ENCODE measurements at regions not wholly inside any gene's neighbourhood (a gene's known extent, or its start where the extent isn't known, plus 50 kb on each side); places are given as distances from the start of the nearest gene placed in this dataset.
"Not testable (repeated sequence)": the region's sequence is repeated elsewhere in the genome, so short reads cannot be mapped to it uniquely, and the experiment has no call there.

- DNase-seq: no peak
Measured at GRCh38 chr10:131810036-131810804, 90.6 kb upstream of the PPP2R2D start.

GRCh38 chr10:131810805-131811629 is 89.8 kb upstream of the PPP2R2D start:
- DNase-seq: no peak

- DNase-seq: no peak
Measured at GRCh38 chr10:131811630-131812403, 89.0 kb upstream of the PPP2R2D start.

DNA sequence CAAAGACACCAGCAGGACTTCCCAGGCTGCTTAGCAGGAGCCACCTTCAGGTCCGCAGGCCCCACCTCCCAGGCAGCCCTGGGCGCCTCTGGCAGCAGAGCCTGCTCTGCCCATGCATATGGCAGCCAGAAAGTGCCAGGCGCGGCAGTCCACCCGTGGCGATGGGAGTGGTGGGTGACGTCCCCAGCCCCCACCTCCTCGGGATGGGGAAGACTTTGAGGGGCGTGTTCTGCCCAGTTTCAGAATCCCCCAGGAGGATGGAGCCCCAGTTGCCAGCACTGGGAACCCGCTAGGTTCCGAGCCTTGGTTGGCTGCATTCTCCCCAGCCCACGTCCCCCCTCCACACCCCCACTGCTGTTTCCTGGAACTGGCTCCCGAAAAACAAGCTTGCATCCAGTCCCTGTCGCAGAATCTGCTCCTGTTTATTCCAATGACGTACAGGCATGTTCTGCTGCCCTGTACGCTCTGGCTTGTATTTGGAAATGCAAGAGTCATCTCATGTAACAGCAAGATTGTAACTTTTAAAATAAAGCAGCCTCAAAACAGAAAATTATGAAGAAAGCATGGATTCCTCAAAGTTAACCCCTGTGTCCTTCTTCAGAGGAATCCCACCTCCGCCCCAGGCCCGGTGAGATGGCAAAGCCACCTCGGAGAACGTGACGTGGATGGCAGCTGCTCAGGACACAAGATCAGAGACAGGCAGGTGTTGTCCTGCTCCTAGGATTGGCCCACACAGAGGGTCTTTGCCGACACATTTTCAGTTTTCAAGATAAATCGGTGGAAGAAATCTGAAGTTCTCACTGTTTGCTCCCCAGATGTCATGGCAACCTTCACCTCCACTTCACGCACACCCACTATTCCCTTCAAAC is 87.8 kb upstream of the PPP2R2D start:
- no peak for DNase-seq

DNA sequence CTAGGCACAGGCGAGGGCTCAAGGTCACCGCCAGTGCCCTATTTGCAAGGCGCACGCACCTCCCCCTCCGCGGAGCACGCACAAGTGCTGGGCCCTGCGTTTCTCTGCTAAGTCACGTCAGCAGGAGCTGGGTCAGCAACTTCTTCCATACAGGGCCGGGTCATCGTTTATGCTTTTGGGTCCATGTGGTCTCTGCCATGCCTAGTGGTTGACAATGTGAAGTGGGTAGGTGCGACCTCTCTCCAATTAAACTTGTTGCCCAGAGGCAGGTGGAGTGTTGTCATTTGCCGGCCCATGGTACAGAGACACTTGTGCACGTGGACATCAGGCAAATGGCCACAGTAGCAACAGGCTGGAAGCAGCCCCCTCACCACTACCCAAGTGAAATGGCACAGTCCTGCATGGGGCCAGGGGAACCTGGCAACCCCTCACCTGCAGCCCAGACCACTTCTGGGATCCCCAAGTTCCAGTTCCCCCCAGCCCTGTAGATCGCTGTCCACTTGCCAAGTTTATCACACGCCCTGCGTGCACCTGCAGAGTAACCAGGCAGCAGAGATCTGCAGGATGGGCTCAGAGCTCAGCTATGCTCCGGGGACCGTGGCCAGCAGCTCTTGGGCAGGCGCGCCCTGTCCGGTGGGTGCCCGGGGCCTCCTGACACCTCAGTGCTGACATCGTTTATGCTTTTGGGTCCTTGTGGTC is 86.1 kb upstream of the PPP2R2D start:
- DNase-seq: no peak

DNA sequence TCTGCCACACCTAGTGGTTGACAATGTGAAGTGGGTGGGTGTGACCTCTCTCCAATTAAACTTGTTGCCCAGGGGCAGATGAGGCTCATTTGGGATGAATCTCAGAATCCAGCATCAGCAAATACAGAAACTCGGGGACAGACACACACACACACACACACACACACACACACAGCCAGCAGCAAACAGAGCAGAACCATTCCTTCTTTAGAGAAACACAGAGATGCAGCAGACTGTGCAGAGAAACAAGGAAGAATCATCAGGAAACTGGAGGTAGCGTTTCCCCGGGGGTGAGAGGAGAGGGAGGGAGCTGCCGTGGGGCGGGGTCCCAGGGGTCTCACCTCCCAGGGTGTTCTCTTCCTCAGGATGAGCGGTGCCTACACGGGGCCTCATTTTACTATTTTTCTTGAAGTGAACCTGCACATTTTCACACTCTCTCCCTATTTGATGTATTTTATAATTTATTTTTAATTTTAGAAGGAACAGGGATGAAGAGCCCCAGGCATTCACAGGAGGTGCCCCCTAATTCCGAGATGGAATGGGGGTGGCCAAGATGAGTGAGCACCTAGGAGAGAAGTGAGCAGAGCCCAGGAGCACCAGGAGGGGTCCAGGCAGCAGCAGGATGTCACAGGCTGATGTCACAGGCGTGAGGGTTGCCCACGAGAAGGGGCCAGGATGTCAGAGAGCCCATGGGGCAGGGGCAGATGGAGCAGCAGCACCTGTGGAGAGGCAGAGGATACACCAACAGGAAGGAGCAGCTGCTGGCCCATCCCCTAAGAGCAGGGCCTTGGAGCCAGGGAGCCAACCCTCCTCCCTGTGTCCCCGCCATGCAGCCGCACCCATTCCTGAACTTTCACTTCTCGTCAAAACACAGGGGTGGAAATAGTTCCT is 85.3 kb upstream of the PPP2R2D start:
- DNase-seq: no peak

DNA sequence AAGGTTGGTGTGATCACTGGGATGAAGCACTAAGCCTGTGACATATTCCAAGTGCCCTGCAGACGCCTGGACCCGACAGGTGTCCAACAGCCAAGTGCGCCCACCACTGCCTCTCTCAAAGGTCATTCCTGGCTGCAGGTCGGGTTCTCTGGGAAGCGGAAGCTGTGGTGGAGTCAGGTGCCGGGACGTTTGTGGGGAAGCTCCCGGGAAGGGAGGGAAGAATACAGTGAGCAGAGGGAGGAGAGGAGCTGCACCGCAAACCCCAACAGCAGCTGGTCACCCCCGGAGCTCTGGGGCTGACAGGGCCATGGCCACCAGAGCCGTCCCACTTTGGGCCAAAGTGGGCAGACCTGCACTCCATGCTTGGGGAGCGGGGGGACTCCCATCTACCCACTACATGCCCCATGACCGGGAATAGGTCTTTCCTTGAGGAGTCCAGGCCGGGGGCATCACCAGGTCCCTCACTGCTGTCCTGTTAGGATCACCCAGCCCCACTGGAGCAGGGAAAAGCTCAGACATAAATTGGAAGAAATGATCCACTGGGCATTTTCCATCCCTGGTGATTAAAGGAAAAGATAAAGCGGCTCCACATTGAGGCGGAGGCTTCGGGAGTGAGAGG is 84.5 kb upstream of the PPP2R2D start:
- no peak for DNase-seq

GRCh38 chr10:131816941-131817700 is 83.7 kb upstream of the PPP2R2D start:
- DNase-seq: no peak

GRCh38 chr10:131817866-131818509 is 82.8 kb upstream of the PPP2R2D start:
- no peak for DNase-seq

DNA sequence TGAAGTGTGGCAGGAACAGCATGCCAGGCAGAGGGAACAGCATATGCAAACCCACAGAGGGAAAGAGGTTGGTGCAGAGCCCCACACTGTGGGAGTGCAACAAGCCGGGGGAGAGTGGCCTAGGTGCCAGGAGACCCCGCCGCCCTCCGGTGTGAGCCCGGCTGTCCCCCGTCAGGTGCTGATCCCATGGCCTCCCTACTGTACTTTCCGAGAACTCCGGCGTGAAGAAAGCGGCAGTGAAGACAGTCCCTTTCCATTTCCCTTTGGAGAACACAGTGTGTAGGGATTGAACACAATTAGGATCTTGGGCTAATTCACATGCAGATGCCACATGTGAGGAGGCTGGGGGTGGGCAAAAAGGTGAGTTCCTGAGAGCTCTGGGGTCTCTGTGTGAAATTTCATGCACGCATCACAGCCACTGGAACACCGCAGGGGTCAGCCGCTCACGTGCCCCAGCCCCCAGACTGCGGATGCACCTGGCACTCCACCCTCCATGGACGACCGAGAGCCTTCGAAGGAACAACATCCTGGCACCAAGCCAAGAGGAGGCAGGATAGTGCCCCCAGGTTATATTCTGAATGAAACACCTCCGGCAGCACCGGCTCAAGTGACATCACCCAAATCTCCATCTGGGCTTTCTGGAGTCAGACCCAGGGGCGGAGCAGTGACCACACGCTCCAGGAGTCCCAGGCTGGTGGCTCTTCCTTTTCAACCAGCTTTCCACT is 82.1 kb upstream of the PPP2R2D start:
- DNase-seq: no peak

DNA sequence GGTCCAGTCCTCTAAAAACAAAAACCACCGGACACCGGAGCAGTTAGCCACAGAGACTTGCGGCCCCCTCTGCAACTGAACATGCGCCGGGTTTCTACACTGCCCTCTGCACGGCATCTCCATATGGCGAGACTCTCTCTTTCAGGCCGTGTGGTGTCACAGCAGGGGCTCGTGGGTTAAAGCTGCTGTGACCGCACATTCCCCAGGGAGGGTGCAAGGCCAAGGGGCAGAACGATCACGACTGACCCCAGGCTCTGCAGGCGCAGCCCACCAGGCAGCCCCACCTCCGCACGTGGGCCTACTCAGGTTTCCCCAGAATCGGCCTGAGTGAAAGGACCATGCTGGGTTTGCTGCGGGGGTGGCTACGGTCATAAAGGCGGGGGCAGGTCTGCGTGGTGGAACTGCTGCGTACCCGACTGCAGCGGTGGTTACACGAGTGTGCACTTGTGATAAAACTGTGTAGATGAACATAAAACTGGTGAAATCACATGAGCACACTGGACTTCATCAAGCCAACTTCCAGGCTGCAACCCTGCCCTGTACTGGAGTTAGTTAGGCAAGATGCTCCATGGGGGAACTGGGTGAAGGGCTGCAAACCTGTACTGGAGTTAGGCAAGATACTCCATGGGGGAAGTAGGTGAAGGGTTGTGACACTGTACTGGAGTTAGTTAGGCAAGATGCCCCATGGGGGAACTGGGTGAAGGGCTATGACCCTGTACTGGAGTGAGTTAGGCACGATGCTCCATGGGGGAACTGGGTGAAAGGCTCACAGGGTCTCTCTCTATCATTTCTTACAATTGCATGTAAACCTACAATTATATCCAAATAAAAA is 81.4 kb upstream of the PPP2R2D start:
- no peak for DNase-seq

- DNase-seq: no peak
Measured at GRCh38 chr10:131820626-131821025, 80.2 kb upstream of the PPP2R2D start.

- DNase-seq: no peak
Measured at GRCh38 chr10:131821378-131822012, 79.3 kb upstream of the PPP2R2D start.

DNA sequence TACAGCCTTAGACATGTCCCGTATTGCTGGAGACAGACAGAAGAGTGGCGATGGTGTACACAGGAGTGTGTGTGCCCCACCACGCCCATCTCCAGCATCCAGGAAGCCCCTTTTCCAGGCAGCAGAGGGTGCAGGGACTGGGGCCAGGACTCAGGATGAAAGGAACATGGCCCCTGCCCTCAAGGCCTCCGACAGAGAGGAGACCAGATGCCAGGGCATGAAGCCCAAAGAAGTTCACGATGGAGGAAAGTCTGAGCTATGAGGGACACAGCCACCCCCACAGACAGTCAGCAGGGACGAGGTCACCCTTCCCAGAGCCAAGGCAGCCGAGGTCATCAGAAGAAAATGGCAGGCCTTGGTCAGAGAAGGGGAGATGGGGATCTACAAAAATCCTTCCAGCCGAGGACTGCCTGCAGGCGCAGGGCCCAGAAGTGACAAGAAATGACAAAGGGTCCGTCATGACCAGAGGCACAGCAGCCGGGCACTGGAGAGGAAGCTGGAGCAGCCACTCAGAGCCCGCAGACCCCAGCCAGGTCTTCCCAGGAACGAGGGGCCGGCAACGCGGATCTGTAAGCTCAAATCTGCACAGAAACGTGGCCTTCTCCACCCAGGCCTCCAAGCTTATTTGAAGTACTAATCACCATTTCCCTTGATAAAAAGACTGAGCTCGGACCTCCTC is 78.7 kb upstream of the PPP2R2D start:
- DNase-seq: no peak

GRCh38 chr10:131822692-131823245 is 78.0 kb upstream of the PPP2R2D start:
- DNase-seq: no peak

DNA sequence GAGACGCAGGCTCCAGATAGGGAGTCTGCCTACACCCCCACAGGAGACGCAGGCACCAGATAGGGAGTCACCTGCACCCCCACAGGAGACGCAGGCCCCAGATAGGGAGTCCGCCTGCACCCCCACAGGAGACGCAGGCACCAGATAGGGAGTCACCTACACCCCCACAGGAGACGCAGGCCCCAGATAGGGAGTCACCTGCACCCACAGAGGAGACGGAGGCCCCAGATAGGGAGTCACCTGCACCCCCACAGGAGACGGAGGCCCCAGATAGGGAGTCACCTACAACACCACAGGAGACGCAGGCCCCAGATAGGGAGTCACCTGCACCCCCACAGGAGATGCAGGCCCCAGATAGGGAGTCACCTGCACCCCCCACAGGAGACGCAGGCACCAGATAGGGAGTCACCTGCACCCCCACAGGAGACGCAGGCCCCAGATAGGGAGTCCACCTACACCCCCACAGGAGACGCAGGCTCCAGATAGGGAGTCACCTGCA is 77.2 kb upstream of the PPP2R2D start:
- not testable (repeated sequence) for DNase-seq
